SH-SY5Y (cell line): ENCODE measurements at regions not wholly inside any gene's neighbourhood (a gene's known extent, or its start where the extent isn't known, plus 50 kb on each side); places are given as distances from the start of the nearest gene placed in this dataset.

ENCODE experiments used
- GATA2 ChIP-seq: IDR thresholded peaks from 2 replicates; pipeline ENCODE4 v1.6.1; 2011; ENCODE audit warnings: mild to moderate bottlenecking, low read depth, low read length
- GATA3 ChIP-seq: IDR thresholded peaks from 2 replicates; pipeline ENCODE4 v1.6.1; 2011; ENCODE audit warnings: low read depth, mild to moderate bottlenecking, low read length, moderate library complexity

DNA sequence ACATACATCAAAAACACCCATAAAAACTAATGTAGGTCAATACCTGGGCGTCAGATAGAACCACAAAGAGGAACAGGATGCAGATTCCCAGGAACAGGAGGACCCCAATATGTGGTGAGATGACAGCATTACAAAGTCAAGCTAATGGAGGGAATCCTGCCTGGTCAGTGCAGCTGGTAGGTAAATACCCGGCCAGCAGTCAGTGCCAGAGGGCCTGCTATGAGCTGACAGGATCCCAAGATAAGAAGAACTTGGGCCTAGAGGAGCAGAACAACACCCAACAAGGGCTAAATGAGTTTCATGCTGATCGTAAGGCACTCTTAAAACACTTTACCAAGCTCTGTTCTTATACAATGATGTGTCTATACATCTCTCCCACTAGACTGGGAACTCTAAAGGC lies 61.2 kb upstream of the KCNMB2 start:
- TF ChIP-seq GATA2 (no peak), GATA3 (no peak)
